Skin of body (tissue), 1 donor: ENCODE measurements at regions not wholly inside any gene's neighbourhood (a gene's known extent, or its start where the extent isn't known, plus 50 kb on each side); places are given as distances from the start of the nearest gene placed in this dataset.
"Not testable (repeated sequence)": the region's sequence is repeated elsewhere in the genome, so short reads cannot be mapped to it uniquely, and the experiment has no call there.

Source experiments
- DNase-seq: peaks from one replicate; lab custom pipeline; 2025; lab: John Stamatoyannopoulos, UW

- DNase-seq = not testable (repeated sequence)
Observed at GRCh38 chr3:66842761-66843464, 155.2 kb upstream of the KBTBD8 start.

- no peak for DNase-seq
Observed at GRCh38 chr3:66851894-66852613, 146.1 kb upstream of the KBTBD8 start.

- no peak for DNase-seq
Observed at GRCh38 chr3:66854601-66855151, 143.4 kb upstream of the KBTBD8 start.

- DNase-seq = no peak
Observed at GRCh38 chr3:66856533-66856932, 141.6 kb upstream of the KBTBD8 start.

GRCh38 chr3:66858656-66859381 lies 139.3 kb upstream of the KBTBD8 start:
- no peak for DNase-seq

GRCh38 chr3:66860771-66861170 lies 137.3 kb upstream of the KBTBD8 start:
- no peak for DNase-seq

GRCh38 chr3:66863205-66864111 lies 134.6 kb upstream of the KBTBD8 start:
- no peak for DNase-seq

GRCh38 chr3:66884659-66885058 lies 113.4 kb upstream of the KBTBD8 start:
- no peak for DNase-seq

GRCh38 chr3:66885326-66886000 lies 112.6 kb upstream of the KBTBD8 start:
- no peak for DNase-seq

GRCh38 chr3:66889750-66890494 lies 108.2 kb upstream of the KBTBD8 start:
- no peak for DNase-seq

GRCh38 chr3:66898155-66898554 lies 100.0 kb upstream of the KBTBD8 start:
- no peak for DNase-seq

- DNase-seq = no peak
Observed at GRCh38 chr3:66904336-66904735, 93.8 kb upstream of the KBTBD8 start.

- DNase-seq = peak; percentile 74
Observed at GRCh38 chr3:66904831-66905493, 93.1 kb upstream of the KBTBD8 start.

- no peak for DNase-seq
Observed at GRCh38 chr3:66907136-66907535, 91.0 kb upstream of the KBTBD8 start.

- no peak for DNase-seq
Observed at GRCh38 chr3:66910266-66911055, 87.6 kb upstream of the KBTBD8 start.

GRCh38 chr3:66912306-66912705 lies 85.8 kb upstream of the KBTBD8 start:
- no peak for DNase-seq

GRCh38 chr3:66922058-66922457 lies 76.0 kb upstream of the KBTBD8 start:
- no peak for DNase-seq

- no peak for DNase-seq
Observed at GRCh38 chr3:66923969-66924368, 74.1 kb upstream of the KBTBD8 start.
